KBM-7 (cell line): ENCODE measurements at regions not wholly inside any gene's neighbourhood (a gene's known extent, or its start where the extent isn't known, plus 50 kb on each side); places are given as distances from the start of the nearest gene placed in this dataset.
"Not testable (repeated sequence)": the region's sequence is repeated elsewhere in the genome, so short reads cannot be mapped to it uniquely, and the experiment has no call there.

Source experiments
- DNase-seq: peaks from one replicate; pipeline ENCODE4 v3.0.0-alpha.2; 2015
- in situ Hi-C: fragments of 300-500 bp; cut with MboI; formaldehyde crosslinking; loops from 2 replicates; pipeline ENCODE4 v1.14.3; 2020; ENCODE audit warnings: low sequenced_read_pairs, low pct_unique_long_range_greater_than_20kb, mixed read lengths

DNA sequence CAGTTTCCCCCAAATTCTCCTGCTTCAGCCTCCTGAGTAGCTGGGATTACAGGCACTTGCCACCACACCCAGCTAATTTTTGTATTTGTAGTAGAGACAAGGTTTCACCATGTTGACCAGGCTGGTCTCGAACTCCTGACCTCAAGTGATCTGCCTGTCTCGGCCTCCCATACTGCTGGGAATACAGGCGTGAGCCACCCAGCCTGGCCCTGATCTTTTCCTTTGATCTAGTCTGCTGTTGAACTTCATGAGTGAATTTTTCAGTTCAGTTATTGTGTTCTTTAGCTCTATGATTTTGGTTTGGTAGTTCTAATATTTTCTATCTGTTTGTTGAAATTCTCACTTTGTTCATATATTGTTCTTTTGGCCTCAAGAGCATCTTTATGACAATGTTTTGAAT lies 83.4 kb upstream of the RAP2C start:
- in situ Hi-C loops, DNase-seq: not testable (repeated sequence)

DNA sequence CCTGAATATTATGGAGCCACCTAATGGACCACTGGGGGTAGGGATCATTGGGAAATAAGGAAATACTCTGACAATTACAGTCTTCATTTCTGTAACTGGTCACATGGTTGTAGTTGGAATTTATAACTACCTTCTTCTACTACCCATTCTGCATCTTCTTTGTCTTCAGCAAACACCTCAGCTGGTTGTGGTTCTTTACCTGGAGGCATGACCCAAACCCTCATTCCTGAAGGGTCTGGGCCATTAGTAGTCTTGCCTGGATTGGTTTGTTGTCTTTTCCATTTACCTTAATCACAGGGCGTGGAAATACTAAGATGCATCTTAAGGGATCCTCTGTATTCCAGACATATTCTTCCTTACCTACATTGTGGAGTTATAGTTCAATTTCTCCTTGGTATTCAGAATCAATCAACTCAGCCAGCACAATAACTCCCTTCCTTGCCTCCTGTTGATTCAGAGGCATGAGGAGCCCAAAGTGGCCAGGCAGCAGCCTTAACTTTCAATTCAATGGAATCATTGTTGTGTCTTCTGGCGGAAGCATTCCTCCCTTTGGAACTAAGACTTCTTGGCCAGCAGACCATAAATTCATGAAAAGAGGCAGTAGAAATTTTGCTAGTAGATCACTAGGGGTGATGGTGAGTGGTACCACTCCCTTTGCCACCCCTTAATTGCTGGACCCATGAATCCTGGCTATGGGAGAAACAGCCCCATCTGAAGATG lies 75.7 kb upstream of the RAP2C start:
- no peak for DNase-seq
- in situ Hi-C loops, result loop anchor here (25.0 kb wide), 1 partner anchor 317 kb away; no protein-coding TSS in a partner anchor

DNA sequence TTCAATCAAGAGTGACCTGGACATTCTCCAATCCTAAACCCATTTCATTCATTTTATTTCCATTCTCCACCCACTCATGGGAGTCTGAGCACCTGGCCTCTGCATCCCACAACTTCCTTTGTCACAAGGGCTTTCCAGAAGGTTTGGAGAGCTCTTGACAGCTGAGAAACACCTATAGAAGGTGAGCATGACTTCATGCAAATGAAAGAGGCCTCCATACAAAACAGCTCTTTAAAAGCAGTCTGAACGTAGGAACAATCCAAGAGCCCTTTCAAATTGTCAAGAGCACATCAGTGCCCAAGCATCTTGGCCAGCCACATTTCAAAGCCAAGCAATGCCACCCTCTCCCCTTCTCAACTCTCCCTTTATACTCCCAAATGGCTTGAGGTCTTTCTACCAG lies 74.9 kb upstream of the RAP2C start:
- in situ Hi-C loops, result loop anchor here (25.0 kb wide), 1 partner anchor 318 kb away; no protein-coding TSS in a partner anchor
- no peak for DNase-seq

DNA sequence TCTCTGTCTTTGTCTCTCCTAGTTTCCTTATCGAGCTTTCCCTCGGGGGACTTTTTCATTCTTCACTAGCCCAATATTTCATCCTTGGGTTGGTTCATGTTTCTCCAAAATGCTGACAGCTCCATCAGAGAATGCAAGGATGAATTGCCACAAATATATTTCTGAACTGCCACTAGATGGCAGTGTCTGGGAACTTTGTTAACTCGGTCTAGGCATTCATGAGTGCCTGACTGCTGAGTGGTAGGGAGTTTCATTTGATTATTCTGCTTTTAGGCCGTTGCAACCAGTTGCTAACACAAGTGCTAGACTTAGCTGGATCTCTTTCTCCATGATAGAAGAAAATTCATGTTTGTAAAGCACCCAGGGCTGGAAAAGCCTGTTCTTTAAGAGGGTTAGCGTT lies 73.5 kb upstream of the RAP2C start:
- DNase-seq, result peak; percentile 59
- in situ Hi-C loops, result loop anchor here (25.0 kb wide), 1 partner anchor 320 kb away; no protein-coding TSS in a partner anchor

DNA sequence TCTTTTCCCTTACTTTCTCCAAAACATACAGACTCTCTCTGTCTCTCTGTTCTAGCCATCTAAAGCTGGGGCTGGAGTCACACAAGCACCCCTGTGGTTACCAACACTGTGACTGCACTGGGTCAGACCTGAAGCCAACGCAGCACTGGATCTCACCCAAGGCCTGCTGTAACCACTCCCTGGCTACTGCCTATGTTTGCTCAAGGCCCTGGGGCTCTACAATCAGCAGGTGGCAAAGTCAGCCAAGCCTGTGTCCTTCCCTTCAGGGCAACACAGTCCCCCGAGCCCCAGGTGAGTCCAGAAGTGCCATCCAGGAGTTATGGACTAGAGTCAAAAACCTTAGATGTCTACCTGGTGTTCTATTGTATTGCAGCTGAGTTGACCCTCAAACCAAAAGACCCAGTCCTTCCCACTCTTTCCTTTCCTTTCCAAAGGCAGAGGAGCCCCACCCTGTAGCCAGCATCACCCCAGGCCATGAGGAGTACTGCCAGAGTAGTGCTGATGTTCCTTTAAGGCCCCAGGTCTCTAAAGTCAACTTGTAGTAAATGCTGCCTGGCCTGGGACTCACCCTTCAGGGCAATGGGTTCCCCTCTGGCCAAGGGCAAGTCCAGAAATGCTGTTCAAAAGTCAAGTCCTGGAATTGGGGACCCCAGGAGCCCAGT lies 58.8 kb upstream of the RAP2C start:
- in situ Hi-C loops, result loop anchor here (25.0 kb wide), 1 partner anchor 334 kb away; no protein-coding TSS in a partner anchor

DNA sequence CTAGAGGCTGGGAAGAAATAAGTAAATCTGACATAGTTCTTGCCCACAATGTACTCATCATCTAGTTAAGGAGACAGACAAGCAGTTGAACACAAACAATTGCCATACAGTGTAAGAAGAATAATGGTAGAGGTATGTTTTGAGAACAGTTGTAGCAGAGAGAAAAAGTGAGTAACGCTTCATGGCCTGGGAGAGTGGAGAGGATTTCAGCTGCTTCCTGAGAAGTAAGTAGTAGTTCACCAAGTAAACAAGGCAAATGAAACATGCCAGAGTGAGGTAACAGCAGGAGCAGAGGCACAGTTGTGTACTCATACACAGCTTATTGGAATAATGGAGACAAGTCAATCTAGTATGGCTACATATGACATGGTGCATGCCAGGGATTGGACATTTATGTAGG lies 53.6 kb upstream of the RAP2C start:
- in situ Hi-C loops, result no loop called here
- no peak for DNase-seq

More for the DNA sequence above, 58.8 kb upstream of the RAP2C start:
- DNase-seq, result no peak

DNA sequence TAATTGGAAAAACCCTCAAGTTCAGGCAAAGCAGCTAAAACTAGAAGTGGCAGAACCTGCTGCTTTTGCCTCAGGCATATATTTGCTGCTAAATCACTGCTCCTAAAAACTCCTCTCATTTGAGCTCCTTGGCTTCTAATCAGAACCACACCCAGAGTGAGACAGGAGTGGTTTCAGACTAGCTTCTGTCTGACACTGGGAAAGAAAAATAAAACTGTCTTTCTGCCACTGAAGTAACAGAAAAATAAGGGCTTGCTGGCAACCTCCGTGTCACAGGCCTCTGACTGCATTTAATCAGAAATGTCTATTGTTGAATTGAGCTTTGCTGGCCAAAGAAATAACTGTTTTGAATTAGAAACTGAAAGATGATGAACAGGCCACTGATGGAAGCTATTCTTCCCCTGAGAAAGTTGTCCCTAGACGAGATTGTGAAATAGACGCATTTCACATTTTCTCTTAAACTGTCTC lies 52.1 kb upstream of the RAP2C start:
- in situ Hi-C loops, result no loop called here
- DNase-seq, result no peak

DNA sequence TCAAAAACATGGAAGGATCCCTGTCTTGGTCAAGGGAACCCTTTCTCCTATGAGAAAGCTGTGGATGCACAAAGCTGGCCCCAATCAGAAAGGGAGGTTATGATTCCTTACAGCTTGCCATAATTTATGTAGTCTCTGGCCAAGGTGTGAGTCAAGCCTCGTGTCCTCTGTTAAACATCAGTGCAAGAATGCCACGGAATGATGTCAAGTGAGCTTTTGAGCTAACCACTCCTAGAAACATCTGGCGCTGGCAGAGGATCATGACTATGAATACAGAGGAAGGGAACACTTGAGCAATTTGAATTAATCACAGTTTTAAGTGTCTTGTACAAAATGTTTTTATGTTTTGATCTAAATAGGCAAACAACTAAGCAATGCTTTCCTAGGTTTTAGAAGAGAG lies 51.5 kb upstream of the RAP2C start:
- in situ Hi-C loops, result no loop called here
- no peak for DNase-seq

DNA sequence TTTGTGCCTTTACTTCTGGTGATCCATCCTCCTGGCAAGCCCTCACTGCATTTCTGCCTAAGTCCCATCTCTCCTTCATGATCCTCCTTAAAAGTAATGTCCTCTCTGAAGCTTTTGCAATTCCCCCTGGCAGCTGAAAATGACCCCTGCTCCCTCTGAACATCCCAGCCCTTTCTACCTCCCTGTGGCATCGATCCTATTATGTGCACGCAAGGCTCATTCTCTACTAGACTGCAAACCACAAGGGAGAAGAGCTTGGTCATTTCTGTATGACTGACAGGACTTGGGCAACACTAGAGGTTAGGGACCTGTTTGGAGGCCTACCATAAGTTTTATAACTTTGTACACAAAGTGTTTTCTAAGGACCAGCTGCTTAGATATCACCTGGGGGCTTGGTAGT lies 50.8 kb upstream of the RAP2C start:
- DNase-seq, result no peak
- in situ Hi-C loops, result no loop called here
